ENCODE measurements at regions not wholly inside any gene's neighbourhood (a gene's known extent, or its start where the extent isn't known, plus 50 kb on each side); places are given as distances from the start of the nearest gene placed in this dataset.

DNA sequence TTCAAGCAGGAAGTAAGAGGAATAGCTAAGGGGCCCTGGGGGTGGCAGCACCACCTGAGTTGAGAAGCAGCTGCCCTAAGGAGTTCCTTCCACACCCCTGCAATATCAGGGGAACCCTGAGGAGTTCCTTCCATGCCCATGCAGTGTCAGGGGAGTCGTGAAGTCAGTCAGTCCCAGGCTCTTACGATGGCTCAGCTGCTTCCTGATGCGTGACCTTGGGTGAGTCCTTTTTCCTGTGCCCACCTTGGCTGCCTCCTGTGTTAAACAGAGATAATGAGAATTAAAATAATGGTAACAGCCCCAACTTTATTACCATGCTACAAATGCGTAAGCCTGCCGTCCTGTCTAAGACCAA lies 181.1 kb downstream of the MIAT start:
- TF ChIP-seq, protein P1, sequence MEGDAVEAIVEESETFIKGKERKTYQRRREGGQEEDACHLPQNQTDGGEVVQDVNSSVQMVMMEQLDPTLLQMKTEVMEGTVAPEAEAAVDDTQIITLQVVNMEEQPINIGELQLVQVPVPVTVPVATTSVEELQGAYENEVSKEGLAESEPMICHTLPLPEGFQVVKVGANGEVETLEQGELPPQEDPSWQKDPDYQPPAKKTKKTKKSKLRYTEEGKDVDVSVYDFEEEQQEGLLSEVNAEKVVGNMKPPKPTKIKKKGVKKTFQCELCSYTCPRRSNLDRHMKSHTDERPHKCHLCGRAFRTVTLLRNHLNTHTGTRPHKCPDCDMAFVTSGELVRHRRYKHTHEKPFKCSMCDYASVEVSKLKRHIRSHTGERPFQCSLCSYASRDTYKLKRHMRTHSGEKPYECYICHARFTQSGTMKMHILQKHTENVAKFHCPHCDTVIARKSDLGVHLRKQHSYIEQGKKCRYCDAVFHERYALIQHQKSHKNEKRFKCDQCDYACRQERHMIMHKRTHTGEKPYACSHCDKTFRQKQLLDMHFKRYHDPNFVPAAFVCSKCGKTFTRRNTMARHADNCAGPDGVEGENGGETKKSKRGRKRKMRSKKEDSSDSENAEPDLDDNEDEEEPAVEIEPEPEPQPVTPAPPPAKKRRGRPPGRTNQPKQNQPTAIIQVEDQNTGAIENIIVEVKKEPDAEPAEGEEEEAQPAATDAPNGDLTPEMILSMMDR (optimal IDR thresholded peaks at IDR 0.05 in 1 of 3, IDR thresholded peaks at IDR 0.05 in 1 of 3, conservative IDR thresholded peaks at IDR 0.05 in 1 of 3; ENCODE audit: extremely low read depth in 1 of 3, insufficient read depth in 2 of 3, low read length in 3 of 3), result no peak
- TF ChIP-seq EZH2 (IDR thresholded peaks at IDR 0.05; ENCODE audit: low read length), result no peak

Measured in keratinocyte (primary cell).